HL-60 (cell line): ENCODE measurements at regions not wholly inside any gene's neighbourhood (a gene's known extent, or its start where the extent isn't known, plus 50 kb on each side); places are given as distances from the start of the nearest gene placed in this dataset.

Experiments
- GABPA ChIP-seq: IDR thresholded peaks from 2 replicates; pipeline ENCODE4 v1.6.1; 2012; ENCODE audit warnings: low read depth
- POLR2AphosphoS5 ChIP-seq: IDR thresholded peaks from 2 replicates; pipeline ENCODE4 v1.6.1; 2012; ENCODE audit warnings: low read depth
- TF ChIP-seq, protein P1 (sequence below): IDR thresholded peaks from one replicate; pipeline ENCODE4 v1.5.1; 2011; ENCODE audit warnings: low read length, control low read depth, inconsistent platforms; ENCODE audit not compliant: insufficient read depth
- TF ChIP-seq, protein P2 (sequence below): IDR thresholded peaks from 2 replicates; pipeline ENCODE4 v1.6.1; 2012; ENCODE audit warnings: low read depth; ENCODE audit not compliant: insufficient replicate concordance

DNA sequence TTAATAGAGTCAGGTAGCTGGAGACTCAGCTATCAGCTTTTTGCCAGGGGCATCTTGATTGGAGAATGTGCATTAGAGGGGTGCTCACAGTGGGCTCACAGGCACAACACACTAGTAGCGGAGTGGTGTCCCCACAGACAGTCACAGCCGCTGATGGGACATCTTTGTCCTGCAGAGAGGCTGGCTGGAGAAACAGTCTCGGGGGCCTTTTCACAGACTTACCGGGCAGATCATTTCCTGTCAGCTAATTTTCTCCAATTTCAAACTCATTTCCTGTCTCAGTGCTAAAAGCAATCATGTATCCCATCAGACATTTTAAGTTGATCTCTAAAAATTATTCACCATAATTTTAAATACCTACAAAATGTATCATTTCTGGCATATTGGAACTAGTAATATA is 562.6 kb downstream of the DCDC2C start:
- TF ChIP-seq, protein P1, sequence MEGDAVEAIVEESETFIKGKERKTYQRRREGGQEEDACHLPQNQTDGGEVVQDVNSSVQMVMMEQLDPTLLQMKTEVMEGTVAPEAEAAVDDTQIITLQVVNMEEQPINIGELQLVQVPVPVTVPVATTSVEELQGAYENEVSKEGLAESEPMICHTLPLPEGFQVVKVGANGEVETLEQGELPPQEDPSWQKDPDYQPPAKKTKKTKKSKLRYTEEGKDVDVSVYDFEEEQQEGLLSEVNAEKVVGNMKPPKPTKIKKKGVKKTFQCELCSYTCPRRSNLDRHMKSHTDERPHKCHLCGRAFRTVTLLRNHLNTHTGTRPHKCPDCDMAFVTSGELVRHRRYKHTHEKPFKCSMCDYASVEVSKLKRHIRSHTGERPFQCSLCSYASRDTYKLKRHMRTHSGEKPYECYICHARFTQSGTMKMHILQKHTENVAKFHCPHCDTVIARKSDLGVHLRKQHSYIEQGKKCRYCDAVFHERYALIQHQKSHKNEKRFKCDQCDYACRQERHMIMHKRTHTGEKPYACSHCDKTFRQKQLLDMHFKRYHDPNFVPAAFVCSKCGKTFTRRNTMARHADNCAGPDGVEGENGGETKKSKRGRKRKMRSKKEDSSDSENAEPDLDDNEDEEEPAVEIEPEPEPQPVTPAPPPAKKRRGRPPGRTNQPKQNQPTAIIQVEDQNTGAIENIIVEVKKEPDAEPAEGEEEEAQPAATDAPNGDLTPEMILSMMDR, result no peak
- no peak for TF ChIP-seq POLR2AphosphoS5
- TF ChIP-seq GABPA, result no peak
- TF ChIP-seq, protein P2, sequence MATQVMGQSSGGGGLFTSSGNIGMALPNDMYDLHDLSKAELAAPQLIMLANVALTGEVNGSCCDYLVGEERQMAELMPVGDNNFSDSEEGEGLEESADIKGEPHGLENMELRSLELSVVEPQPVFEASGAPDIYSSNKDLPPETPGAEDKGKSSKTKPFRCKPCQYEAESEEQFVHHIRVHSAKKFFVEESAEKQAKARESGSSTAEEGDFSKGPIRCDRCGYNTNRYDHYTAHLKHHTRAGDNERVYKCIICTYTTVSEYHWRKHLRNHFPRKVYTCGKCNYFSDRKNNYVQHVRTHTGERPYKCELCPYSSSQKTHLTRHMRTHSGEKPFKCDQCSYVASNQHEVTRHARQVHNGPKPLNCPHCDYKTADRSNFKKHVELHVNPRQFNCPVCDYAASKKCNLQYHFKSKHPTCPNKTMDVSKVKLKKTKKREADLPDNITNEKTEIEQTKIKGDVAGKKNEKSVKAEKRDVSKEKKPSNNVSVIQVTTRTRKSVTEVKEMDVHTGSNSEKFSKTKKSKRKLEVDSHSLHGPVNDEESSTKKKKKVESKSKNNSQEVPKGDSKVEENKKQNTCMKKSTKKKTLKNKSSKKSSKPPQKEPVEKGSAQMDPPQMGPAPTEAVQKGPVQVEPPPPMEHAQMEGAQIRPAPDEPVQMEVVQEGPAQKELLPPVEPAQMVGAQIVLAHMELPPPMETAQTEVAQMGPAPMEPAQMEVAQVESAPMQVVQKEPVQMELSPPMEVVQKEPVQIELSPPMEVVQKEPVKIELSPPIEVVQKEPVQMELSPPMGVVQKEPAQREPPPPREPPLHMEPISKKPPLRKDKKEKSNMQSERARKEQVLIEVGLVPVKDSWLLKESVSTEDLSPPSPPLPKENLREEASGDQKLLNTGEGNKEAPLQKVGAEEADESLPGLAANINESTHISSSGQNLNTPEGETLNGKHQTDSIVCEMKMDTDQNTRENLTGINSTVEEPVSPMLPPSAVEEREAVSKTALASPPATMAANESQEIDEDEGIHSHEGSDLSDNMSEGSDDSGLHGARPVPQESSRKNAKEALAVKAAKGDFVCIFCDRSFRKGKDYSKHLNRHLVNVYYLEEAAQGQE, result no peak
